ENCODE measurements at regions not wholly inside any gene's neighbourhood (a gene's known extent, or its start where the extent isn't known, plus 50 kb on each side); places are given as distances from the start of the nearest gene placed in this dataset.

DNA sequence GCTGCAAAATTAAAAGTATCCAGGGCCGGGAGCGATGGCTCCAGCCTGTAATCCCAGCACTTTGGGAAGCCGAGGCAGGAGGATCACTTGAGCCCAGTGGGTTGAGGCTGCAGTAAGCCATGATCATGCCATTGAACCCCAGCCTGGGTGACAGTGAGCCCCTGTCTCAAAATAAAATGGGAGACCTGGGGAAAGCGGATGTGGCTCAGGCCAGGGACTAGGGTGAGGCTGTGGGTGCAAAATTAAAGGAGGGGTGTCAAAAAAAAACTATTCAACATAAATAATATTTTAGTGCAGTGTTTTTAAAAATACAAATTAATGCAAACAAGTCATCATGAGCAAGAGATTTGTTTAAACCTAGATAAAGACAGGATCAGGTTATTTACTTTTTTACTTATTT, 100.1 kb upstream of the SLC45A1 start:
- peaks cover 22% of the 10 kb centered on the region for H3K4me1 Mint-ChIP-seq
- H3K36me3 Mint-ChIP-seq (ENCODE audit: low read depth): no peaks in the 10 kb centered on the region
- no peaks in the 10 kb centered on the region for H3K9me3 Mint-ChIP-seq
- H3K4me3 Mint-ChIP-seq: peak overlapping the region; percentile 38 to 69 (median 59)
- peaks cover 35% of the 10 kb centered on the region for H3K27me3 Mint-ChIP-seq (ENCODE audit: low read depth)
- TF ChIP-seq, protein P1, sequence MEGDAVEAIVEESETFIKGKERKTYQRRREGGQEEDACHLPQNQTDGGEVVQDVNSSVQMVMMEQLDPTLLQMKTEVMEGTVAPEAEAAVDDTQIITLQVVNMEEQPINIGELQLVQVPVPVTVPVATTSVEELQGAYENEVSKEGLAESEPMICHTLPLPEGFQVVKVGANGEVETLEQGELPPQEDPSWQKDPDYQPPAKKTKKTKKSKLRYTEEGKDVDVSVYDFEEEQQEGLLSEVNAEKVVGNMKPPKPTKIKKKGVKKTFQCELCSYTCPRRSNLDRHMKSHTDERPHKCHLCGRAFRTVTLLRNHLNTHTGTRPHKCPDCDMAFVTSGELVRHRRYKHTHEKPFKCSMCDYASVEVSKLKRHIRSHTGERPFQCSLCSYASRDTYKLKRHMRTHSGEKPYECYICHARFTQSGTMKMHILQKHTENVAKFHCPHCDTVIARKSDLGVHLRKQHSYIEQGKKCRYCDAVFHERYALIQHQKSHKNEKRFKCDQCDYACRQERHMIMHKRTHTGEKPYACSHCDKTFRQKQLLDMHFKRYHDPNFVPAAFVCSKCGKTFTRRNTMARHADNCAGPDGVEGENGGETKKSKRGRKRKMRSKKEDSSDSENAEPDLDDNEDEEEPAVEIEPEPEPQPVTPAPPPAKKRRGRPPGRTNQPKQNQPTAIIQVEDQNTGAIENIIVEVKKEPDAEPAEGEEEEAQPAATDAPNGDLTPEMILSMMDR (IDR thresholded peaks at IDR 0.05; ENCODE audit: unreplicated experiment in 3 of 3): no peak
- H3K27ac Mint-ChIP-seq: peak overlapping the region in 2 of 3 experiments; percentile 46 to 67

DNA sequence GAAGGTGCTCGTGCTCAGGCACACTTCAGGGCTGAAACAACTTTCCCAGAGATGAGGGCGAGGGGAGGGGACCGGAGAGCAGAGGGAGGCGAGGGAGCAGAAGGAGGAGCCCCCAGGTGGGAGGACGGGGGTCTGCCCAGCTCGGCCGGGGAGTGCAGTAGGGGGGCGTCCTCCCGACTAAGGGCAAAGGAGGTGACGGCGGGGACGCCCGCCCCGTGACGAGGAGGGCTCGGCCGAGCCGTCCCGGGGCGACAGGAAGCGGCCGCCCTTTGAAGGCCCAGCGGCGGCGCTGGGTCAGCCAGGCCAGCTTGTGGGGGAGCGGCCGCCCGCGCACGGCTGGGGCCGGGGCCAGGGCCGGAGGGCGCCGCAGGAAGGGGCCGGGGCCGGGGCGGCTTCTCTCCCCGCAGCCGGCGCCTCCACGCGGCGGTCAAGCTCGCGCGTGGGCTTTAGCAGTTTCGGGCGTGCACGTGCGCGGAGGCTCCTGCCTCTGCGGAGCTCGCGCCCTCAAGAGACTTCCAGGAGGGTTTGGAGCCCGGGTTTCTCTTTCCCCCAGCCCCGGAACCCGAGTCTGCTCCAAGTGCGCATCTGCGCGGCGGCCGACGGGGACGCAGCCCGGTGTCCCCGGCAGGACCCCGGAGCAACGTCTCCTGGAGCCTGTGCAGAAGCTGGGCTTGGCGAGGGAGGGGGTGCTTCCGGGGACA, 100.8 kb upstream of the SLC45A1 start:
- Mint-ChIP-seq H3K9me3 (no peaks in the 10 kb centered on the region), H3K36me3 (ENCODE audit: low read depth) (no peaks in the 10 kb centered on the region), H3K27me3 (ENCODE audit: low read depth) (peaks cover 40% of the 10 kb centered on the region), H3K27ac (peak overlapping the region; percentile 51 to 81 (median 63)), H3K4me3 (peak overlapping the region; percentile 70 to 78 (median 76)), H3K4me1 (peaks cover 28% of the 10 kb centered on the region)
- TF ChIP-seq, protein P1 (IDR thresholded peaks at IDR 0.05; ENCODE audit: unreplicated experiment in 3 of 3): no peak

DNA sequence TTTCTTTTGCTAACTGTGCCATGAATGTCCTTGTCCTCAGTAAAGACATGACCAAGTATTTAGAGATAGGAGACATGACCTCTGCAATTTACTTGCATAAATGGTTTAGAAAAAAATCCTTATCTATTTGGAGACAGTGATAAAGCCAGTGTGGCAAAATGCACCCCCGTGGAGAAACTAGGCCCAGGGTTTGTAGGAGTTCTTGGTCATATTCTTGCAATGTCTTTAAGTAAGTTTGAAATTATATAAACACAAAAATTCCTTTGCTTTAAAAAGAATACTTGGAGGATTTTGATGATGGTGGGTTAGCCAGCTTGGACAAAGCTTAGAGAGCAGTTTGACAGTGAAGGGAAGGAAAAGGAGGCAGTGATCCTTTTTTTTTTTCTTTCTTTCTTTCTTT, 101.9 kb upstream of the SLC45A1 start:
- Mint-ChIP-seq H3K27ac (peak overlapping the region; percentile 57 to 85 (median 72)), H3K27me3 (ENCODE audit: low read depth) (peaks cover 46% of the 10 kb centered on the region), H3K4me1 (peaks cover 29% of the 10 kb centered on the region), H3K4me3 (peak overlapping the region; percentile 52 to 71 (median 61)), H3K36me3 (ENCODE audit: low read depth) (no peaks in the 10 kb centered on the region), H3K9me3 (no peaks in the 10 kb centered on the region)
- TF ChIP-seq, protein P1 (IDR thresholded peaks at IDR 0.05; ENCODE audit: unreplicated experiment in 3 of 3): no peak

DNA sequence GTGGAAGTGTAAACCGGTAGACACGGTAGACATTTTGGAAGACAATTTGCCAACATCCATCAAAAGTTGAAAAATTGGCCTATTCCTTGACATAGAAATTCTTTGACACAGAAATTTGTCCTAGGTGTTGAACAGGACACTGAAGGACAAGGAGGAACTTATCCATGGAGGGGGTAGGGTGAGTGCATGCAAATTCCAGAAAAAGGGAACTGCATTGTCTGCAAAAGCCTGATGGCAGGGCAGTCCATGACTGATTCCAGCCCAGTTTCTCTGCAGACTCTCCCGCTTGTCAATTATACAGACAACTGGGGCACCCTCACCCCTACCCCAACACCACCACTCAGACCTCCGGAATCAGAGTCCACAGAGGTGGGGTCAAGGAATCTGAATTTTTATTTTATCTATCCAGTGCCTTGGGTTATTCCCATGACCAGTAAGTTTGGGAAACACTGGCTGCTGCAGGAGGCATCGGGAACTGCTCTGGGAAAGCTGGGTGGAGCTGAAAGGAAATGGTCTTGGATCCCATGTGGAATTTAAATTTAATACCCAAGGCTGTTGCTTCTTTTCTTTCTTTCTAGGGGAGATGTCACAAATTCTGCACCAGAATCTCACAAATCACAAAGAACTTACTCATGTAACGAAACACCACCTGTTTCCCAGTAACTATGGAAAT, 103.3 kb upstream of the SLC45A1 start:
- TF ChIP-seq, protein P1 (IDR thresholded peaks at IDR 0.05; ENCODE audit: unreplicated experiment in 3 of 3): no peak
- H3K4me1 Mint-ChIP-seq: peaks cover 29% of the 10 kb centered on the region

DNA sequence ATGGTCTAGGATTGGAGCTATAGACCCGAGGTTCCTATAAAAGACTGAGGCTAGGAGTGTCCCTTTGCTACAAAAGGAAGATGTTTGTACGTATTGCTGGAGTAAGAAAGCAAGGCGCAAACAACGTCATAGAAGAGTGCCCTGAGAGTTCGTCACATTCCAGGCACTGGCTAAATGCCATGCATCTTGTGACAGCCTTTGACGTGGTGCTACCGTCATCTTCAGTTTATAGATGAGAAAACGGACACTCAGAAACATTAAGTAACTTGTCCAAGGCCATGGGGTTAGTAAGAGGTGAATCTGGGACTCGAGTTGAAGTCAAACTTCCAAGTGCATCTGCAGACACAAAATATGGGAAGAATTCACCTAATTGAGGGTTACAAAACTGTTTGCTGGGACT, 104.2 kb upstream of the SLC45A1 start:
- Mint-ChIP-seq H3K36me3 (ENCODE audit: low read depth) (no peaks in the 10 kb centered on the region), H3K4me3 (no peak overlapping the region), H3K4me1 (peaks cover 29% of the 10 kb centered on the region), H3K27me3 (ENCODE audit: low read depth) (peaks cover 47% of the 10 kb centered on the region), H3K9me3 (no peaks in the 10 kb centered on the region), H3K27ac (peak overlapping the region in 2 of 3 experiments; percentile 17 to 35)
- TF ChIP-seq, protein P1 (IDR thresholded peaks at IDR 0.05; ENCODE audit: unreplicated experiment in 3 of 3): no peak

More for the DNA sequence above, 103.3 kb upstream of the SLC45A1 start:
- no peaks in the 10 kb centered on the region for H3K9me3 Mint-ChIP-seq
- no peaks in the 10 kb centered on the region for H3K36me3 Mint-ChIP-seq (ENCODE audit: low read depth)
- peak overlapping the region in 2 of 3 experiments; percentile 15 to 44 for H3K27ac Mint-ChIP-seq
- peaks cover 48% of the 10 kb centered on the region for H3K27me3 Mint-ChIP-seq (ENCODE audit: low read depth)
- no peak overlapping the region for H3K4me3 Mint-ChIP-seq

Measured in nephron (organoid).